NAMALWA (cell line): ENCODE measurements at regions not wholly inside any gene's neighbourhood (a gene's known extent, or its start where the extent isn't known, plus 50 kb on each side); places are given as distances from the start of the nearest gene placed in this dataset.
A peak's percentile ranks its signal among the peaks of the same experiment; 100 is the strongest.
"Not testable (repeated sequence)": the region's sequence is repeated elsewhere in the genome, so short reads cannot be mapped to it uniquely, and the experiment has no call there.

Source experiments
- DNase-seq: peaks from one replicate; pipeline ENCODE4 v3.0.0-alpha.2; 2015; ENCODE audit warnings: low spot score

- DNase-seq: not testable (repeated sequence)
Observed at GRCh38 chr1:121006826-121007225, 117.3 kb downstream of the PPIAL4A start.

DNA sequence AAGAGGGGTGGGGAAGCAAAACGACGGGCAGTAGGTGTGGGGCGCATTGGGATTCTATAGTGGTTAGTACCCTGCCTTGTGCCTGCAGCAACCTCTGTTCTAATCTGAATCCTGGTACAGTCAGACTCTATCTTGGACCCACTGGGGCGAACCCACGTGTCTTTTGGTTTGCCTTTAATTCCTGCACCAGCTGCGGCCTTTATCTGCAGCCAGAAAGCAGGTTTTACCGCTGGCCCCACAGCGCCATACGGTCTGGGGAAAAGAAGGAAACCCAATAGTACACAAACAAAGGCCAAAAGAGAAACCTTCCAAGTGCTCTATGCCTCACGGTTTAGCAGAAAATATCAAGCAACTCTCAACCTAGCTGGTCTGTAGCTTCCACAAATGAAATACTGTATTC lies 118.2 kb downstream of the PPIAL4A start:
- not testable (repeated sequence) for DNase-seq

GRCh38 chr1:121008512-121009215 lies 119.1 kb downstream of the PPIAL4A start:
- DNase-seq: not testable (repeated sequence)

- DNase-seq: not testable (repeated sequence)
Observed at GRCh38 chr1:121009216-121010057, 119.9 kb downstream of the PPIAL4A start.

DNA sequence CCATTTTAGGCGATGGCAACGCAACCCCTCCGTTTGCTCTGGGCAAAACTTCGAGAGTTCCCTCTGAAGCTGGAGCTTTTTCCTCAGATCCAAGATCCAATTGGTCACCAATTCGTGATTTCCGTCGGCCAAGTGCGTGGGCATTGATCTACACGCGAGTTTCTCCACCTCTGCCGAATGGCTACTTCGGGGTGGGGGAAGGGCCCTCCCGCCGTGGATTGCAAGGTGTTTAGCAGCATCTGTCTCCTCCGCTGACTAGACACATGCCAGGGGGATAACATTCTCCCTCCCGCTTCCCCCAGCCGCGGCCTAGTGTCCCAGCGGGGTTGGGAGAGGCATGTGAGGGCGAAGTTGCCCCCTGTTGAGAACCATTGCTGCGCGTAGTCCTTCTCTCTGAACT lies 120.6 kb downstream of the PPIAL4A start:
- not testable (repeated sequence) for DNase-seq

- not testable (repeated sequence) for DNase-seq
Observed at GRCh38 chr1:121013181-121013580, 123.6 kb downstream of the PPIAL4A start.

- DNase-seq: peak; percentile 50
Observed at GRCh38 chr1:121016182-121017028, 126.8 kb downstream of the PPIAL4A start.

- not testable (repeated sequence) for DNase-seq
Observed at GRCh38 chr1:121019715-121020349, 130.3 kb downstream of the PPIAL4A start.

GRCh38 chr1:121020350-121021236 lies 131.0 kb downstream of the PPIAL4A start:
- DNase-seq: peak; percentile 7

DNA sequence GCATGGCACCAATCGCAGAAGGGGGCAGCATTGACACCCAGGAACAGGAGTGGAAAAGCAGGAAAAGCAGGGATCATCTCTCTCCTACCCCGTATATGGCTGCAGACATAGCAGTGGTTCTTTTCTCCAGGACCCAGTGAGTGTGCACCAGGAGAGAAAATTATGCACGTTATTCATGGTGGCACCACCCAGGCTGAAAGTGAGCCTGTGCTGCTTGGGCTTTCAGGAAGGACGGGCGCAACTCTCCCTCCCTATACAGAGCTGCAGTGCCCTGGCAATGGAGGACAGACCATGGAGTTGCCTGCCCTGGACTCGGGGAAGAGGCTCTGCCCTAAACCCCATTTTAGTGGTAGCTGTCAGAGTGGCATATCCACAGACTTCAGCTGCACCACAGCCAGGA lies 132.1 kb downstream of the PPIAL4A start:
- DNase-seq: not testable (repeated sequence)

DNA sequence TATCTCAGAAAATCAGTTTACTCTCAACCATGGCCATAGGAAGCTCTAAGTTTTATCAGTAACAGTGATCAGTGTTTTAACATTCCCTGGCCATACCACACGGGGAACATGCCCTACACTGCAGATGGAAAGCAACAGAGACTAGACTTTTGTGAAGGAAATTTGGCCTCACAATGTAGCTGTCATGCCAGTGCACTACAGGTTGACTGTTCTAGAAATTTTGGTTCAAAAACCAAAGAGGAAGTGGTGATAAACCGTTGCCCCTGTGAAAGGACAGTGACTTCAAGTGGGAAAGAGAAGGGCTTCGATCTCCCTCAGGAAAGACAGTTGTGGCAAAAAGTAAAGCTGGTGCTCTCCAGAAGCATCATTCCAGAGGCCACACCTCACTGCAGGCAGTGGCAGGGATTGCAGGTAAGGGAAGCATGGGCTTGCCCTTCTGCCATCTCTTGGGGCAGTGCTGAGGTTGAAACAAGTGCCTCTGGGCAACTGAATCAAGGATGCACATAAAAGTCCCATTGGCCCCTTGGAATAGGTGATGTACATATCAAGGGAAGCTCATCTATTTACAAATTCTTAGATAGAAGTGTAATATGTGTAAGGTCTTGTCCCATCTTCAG lies 143.4 kb downstream of the PPIAL4A start:
- not testable (repeated sequence) for DNase-seq

GRCh38 chr1:121036792-121037191 lies 147.2 kb downstream of the PPIAL4A start:
- not testable (repeated sequence) for DNase-seq

- DNase-seq: not testable (repeated sequence)
Observed at GRCh38 chr1:121040974-121041373, 143.2 kb downstream of the FAM72B start.

DNA sequence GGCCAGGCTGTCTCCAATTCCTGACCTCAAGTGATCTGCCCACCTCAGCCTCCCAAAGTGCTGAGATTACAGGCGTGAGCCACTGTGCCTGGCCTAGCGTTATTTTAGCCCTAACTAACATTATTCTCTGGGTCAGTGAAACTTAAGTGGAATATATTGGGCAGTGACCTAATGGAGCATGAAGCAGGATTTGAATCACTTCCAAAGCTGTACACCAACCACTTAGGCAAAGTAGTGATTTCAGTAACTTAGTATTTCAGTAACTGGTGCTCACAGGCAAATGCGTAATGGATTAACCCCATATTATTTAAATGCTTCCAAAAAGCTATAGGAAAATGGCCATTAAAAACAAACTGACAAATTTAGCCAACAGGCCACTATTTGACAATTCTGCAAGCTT lies 142.6 kb downstream of the FAM72B start:
- not testable (repeated sequence) for DNase-seq

GRCh38 chr1:121042882-121043281 lies 141.3 kb downstream of the FAM72B start:
- not testable (repeated sequence) for DNase-seq

DNA sequence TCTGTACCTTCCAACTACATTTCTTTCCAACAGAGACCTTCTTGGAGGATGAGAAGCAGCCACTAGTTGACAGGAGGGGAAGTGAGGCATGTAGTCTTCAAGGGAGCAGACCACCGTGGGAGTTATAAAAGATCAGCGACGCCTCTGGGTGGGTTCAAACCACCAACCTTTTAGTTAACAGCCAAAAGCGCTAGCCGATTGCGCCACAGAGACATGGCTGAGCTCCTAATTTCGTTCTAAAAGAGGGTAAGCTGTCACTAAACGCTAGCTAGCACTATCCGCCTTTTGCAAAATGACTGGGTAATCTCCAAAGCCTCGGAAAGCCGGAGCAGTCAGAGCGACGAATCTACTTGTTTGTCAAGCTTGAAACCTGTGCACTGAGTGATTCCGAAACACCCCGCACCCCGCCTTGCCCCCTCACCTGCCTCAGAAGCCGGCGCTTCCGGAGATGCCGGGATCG lies 135.8 kb downstream of the FAM72B start:
- DNase-seq: not testable (repeated sequence)

DNA sequence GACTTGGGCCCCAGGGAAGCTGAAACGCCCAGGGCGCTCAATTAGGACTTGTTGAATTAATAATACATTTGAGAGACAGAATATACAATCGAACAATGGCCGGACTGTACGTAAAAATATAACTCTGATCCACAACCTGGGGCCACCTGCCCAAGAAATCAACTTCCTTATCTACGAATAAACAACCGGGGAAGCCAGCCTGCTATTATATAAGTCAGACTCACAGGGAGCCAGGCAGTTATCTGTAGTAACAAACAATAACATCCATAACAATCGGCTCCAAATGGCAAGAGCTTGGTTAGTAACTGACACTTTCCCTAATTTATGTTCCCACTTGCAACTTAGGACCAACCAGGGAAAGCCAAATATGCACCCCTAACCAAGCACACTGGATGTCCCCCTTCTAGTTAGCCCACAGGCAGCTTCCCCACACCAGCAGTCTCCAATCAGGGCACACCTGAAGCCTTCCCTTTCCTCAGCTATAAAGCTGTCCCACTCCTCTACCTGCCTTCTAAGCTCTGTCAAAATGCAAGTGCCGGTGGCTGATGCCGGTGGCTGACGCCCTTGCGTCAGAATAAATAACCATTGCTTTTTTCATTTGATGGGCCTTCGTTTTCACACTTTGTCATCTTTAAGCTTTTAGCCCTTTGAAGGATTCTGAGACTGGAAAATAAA lies 135.2 kb downstream of the FAM72B start:
- not testable (repeated sequence) for DNase-seq

- not testable (repeated sequence) for DNase-seq
Observed at GRCh38 chr1:121050097-121050496, 134.0 kb downstream of the FAM72B start.

DNA sequence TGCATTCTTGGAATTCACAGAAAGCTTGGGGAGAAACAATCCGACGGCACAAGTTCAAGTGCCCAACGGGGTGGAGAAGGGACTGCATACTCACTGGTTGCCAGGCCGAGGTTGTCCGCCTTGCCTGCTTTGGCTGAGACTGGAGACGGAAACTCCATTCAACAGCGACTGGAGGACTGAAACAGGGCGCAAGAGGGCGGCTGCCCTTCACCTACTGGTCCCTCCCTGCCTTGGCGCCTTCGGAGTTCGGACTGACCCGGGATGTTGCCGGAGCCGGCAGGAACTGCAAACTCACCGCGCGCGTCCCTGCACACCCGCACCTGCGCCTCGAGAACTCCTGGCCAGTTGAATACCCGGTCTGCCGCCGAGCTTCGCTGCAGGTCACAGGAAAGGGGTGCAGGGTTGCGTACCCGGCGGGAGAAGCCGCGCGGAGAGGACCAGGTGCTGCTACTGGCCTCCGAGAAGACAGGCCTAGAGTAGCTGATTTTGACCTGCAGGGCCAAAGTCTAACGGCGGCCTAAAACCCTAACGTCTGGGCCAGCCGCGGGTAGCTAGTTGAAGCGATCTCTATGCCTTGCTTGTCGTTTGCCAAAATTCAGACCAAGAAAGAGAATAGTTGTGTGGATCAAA lies 132.9 kb downstream of the FAM72B start:
- DNase-seq: not testable (repeated sequence)
